ENCODE measurements at regions not wholly inside any gene's neighbourhood (a gene's known extent, or its start where the extent isn't known, plus 50 kb on each side); places are given as distances from the start of the nearest gene placed in this dataset.

DNA sequence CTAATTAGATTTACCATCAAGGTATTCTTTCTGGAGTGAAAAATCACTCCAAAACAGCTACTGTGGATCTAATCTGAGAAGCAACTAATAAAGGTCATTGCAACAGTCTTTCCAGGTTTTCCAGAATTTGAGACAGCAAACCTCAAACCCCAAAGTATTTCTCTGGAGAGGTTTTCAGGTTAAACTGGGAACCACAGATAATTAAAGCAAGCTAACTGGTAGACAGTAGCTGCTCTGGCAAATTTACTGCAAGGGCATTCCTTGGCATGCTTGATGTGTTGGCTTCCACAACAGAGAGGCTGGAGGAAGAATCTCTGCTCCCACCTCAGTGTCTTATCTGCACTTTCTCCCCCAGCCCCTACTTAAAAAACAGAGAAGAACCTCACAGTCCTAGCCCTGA is 140.0 kb upstream of the NRBF2 start:
- H3K4me3 Mint-ChIP-seq (ENCODE audit: low read depth), result no peak overlapping the region

DNA sequence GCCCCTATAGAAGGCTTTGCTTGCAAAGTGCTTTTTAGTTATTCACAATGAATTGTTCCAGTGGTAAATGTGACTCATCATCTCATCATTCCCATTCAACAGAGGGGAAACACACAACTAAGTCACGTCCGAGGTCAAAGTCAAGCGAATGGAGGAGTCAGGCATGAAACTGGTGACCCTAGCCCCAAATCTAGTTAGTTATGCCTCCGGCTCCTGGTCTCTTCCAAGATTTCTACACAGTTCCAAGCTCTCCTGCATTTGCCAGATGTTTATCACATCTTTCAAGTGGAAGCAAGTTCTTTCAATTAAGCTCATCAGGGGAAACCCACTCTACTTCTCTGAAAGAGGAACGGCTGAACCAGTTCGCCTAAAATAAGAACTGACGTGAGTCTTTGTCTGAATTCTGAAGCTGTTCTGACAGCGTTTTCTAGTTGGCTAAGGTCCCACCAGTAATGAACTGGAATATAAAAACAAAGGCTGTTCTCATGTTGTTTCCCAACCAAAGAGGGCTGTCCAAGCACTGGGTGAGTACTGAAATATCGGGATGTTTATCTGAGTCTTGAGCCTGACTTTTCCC is 140.9 kb upstream of the NRBF2 start:
- Mint-ChIP-seq H3K9me3 (ENCODE audit: low read depth) (no peaks in the 10 kb centered on the region), H3K27me3 (no peaks in the 10 kb centered on the region), H3K4me1 (ENCODE audit: low read depth) (peaks cover 9% of the 10 kb centered on the region), H3K36me3 (ENCODE audit: insufficient read depth) (no peaks in the 10 kb centered on the region), H3K27ac (no peak overlapping the region), H3K4me3 (ENCODE audit: low read depth) (no peak overlapping the region)
- no peak for DNase-seq (ENCODE audit: low spot score, unreplicated experiment)
- TF ChIP-seq, protein P1, sequence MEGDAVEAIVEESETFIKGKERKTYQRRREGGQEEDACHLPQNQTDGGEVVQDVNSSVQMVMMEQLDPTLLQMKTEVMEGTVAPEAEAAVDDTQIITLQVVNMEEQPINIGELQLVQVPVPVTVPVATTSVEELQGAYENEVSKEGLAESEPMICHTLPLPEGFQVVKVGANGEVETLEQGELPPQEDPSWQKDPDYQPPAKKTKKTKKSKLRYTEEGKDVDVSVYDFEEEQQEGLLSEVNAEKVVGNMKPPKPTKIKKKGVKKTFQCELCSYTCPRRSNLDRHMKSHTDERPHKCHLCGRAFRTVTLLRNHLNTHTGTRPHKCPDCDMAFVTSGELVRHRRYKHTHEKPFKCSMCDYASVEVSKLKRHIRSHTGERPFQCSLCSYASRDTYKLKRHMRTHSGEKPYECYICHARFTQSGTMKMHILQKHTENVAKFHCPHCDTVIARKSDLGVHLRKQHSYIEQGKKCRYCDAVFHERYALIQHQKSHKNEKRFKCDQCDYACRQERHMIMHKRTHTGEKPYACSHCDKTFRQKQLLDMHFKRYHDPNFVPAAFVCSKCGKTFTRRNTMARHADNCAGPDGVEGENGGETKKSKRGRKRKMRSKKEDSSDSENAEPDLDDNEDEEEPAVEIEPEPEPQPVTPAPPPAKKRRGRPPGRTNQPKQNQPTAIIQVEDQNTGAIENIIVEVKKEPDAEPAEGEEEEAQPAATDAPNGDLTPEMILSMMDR (IDR thresholded peaks at IDR 0.05; ENCODE audit: unreplicated experiment), result no peak

More for the DNA sequence above, 140.0 kb upstream of the NRBF2 start:
- H3K36me3 Mint-ChIP-seq (ENCODE audit: insufficient read depth), result no peaks in the 10 kb centered on the region
- no peak for DNase-seq (ENCODE audit: low spot score, unreplicated experiment)
- no peaks in the 10 kb centered on the region for H3K9me3 Mint-ChIP-seq (ENCODE audit: low read depth)
- no peaks in the 10 kb centered on the region for H3K27me3 Mint-ChIP-seq
- H3K4me1 Mint-ChIP-seq (ENCODE audit: low read depth), result peaks cover 9% of the 10 kb centered on the region
- no peak overlapping the region for H3K27ac Mint-ChIP-seq
- TF ChIP-seq, protein P1 (IDR thresholded peaks at IDR 0.05; ENCODE audit: unreplicated experiment), result no peak

DNA sequence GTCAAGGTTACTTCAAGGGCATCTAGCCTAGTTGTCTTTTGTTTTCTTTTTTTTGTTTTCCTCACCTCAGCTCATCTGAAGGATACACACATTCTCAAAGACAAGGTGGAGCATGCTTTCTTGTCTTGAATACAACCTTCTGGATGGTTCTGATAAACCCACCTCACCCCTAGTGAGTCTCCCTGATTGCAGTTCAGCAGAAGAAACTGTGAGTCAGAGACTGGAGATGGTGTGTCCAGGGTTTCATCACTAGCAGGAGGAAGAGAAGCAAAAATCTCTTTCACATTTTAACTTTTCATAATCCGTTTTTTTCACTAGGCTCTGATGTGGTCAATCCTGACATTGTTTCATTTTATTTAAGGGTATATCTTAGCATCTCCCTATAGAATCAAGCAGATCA is 143.0 kb upstream of the NRBF2 start:
- no peak for DNase-seq (ENCODE audit: low spot score, unreplicated experiment)
- no peak overlapping the region for H3K27ac Mint-ChIP-seq
- H3K27me3 Mint-ChIP-seq, result no peaks in the 10 kb centered on the region
- no peaks in the 10 kb centered on the region for H3K9me3 Mint-ChIP-seq (ENCODE audit: low read depth)
- H3K36me3 Mint-ChIP-seq (ENCODE audit: insufficient read depth), result no peaks in the 10 kb centered on the region
- no peak overlapping the region for H3K4me3 Mint-ChIP-seq (ENCODE audit: low read depth)
- H3K4me1 Mint-ChIP-seq (ENCODE audit: low read depth), result no peaks in the 10 kb centered on the region
- TF ChIP-seq, protein P1 (IDR thresholded peaks at IDR 0.05; ENCODE audit: unreplicated experiment), result no peak

DNA sequence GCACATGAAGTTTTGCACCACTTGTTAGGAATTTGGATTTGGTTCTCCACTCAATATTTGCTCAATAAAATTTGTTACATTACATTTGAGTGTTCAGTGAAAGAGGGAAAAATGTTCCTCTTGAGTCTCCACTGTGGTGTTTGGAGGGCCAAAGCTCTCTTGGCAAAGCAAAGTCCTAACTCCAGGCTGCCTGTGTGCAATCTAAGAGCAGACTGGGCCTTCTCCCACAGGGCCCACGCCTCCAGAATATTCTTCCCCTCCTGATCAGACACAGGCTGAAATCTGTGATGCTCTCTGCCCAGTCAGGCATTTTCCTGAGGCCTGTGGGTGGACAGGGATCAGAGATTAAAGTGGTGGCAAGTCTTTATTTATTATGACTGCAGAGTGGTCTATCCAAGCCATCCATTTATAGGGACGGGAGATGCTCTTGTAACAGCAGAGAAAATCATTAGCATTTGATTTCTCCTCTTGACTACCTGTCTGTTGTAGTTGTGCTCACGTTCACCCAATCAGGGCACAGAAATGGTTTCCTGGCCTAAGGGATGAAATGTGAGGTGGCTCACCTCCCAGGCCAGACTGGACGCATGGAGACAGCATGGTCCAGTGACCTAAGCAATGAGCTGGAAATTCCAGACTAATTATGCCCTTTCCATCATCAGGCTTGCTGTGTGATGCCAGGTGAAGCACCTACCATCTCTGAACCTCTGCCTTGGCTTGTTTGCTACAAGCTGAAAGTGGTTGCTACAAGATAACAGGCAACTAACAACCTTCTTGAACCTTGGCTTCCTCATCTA is 147.1 kb upstream of the NRBF2 start:
- Mint-ChIP-seq H3K4me3 (ENCODE audit: low read depth) (no peak overlapping the region), H3K27me3 (no peaks in the 10 kb centered on the region), H3K4me1 (ENCODE audit: low read depth) (peaks cover 7% of the 10 kb centered on the region), H3K36me3 (ENCODE audit: insufficient read depth) (no peaks in the 10 kb centered on the region), H3K9me3 (ENCODE audit: low read depth) (no peaks in the 10 kb centered on the region), H3K27ac (no peak overlapping the region)
- TF ChIP-seq, protein P1 (IDR thresholded peaks at IDR 0.05; ENCODE audit: unreplicated experiment), result no peak
- no peak for DNase-seq (ENCODE audit: low spot score, unreplicated experiment)

DNA sequence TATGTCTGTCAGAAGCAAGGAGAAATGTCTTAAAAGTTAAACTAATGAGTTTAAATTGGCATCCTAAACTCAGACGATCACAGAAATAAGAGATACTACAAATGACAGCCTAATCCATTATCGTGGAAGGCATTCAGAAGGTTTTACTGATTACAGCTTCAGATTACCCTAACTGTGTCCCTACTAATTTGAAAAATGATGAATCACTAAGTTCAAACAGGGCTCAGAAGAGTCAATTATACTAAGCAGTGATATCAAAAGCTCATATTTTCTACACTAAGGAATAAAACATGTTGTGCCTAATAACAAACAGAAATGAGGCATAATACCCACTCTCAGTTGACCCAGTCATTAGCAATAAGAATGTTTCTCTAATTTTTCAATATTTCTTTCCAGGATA is 152.0 kb upstream of the NRBF2 start:
- TF ChIP-seq, protein P1 (IDR thresholded peaks at IDR 0.05; ENCODE audit: unreplicated experiment), result no peak
- peaks cover 11% of the 10 kb centered on the region for H3K4me1 Mint-ChIP-seq (ENCODE audit: low read depth)
- H3K4me3 Mint-ChIP-seq (ENCODE audit: low read depth), result no peak overlapping the region
- H3K27me3 Mint-ChIP-seq, result no peaks in the 10 kb centered on the region
- DNase-seq (ENCODE audit: low spot score, unreplicated experiment), result no peak
- H3K27ac Mint-ChIP-seq, result no peak overlapping the region
- no peaks in the 10 kb centered on the region for H3K36me3 Mint-ChIP-seq (ENCODE audit: insufficient read depth)
- H3K9me3 Mint-ChIP-seq (ENCODE audit: low read depth), result no peaks in the 10 kb centered on the region

Data from progenitor cell of endocrine pancreas (in vitro differentiated cells).